H1 (cell line): ENCODE measurements at regions not wholly inside any gene's neighbourhood (a gene's known extent, or its start where the extent isn't known, plus 50 kb on each side); places are given as distances from the start of the nearest gene placed in this dataset.

Experiments used
- CTCF ChIA-PET: fragments of 300-600 bp; sonication (Branson Sonifier 250); formaldehyde crosslinking; loops from one replicate; lab custom pipeline; 2021; ENCODE audit not compliant: partially characterized antibody; lab: Charles Lee
- POLR2A ChIA-PET: fragments of 300-600 bp; sonication (Branson Sonifier 250); formaldehyde crosslinking; loops from one replicate; lab custom pipeline; 2021; ENCODE audit warnings: inconsistent platforms; ENCODE audit not compliant: partially characterized antibody; lab: Charles Lee
- DNase-seq, 2 experiments: peaks; one replicate each; pipeline versions ENCODE4 v3.0.0 to v3.0.0-alpha.2; 2010 to 2022; ENCODE audit warnings: low spot score in 2 of 2, low read depth in 1 of 2, mixed read lengths in 1 of 2
- FAIRE-seq: peaks from 2 replicates; lab custom pipeline; 2011; peaks lifted over from hg19 to GRCh38; lab: Jason Lieb, UNC
- H2AFZ ChIP-seq: 2 replicates; pipeline ENCODE4 v1.8.1; 2012; ENCODE audit warnings: low read length, inconsistent platforms
- H2AK5ac ChIP-seq: 2 replicates; pipeline ENCODE4 v1.6.1; 2013; ENCODE audit warnings: low read depth, low read length
- H2BK120ac ChIP-seq: replicated peaks from 2 replicates; pipeline ENCODE3; 2013; ENCODE audit warnings: low read depth, low read length, inconsistent platforms
- H2BK12ac ChIP-seq: 2 replicates; pipeline ENCODE4 v1.6.1; 2013; ENCODE audit warnings: low read depth, low read length
- H2BK15ac ChIP-seq: 2 replicates; pipeline ENCODE4 v1.6.1; 2013; ENCODE audit warnings: low read length
- H2BK20ac ChIP-seq: 2 replicates; pipeline ENCODE4 v1.6.1; 2013; ENCODE audit warnings: low read length
- H2BK5ac ChIP-seq: 2 replicates; pipeline ENCODE4 v1.6.1; 2013; ENCODE audit warnings: low read depth, low read length
- H3K14ac ChIP-seq: 2 replicates; pipeline ENCODE4 v1.6.1; 2013; ENCODE audit warnings: inconsistent platforms; ENCODE audit not compliant: insufficient read length
- H3K18ac ChIP-seq: 2 replicates; pipeline ENCODE4 v1.6.1; 2013; ENCODE audit warnings: low read length; ENCODE audit errors: extremely low read depth
- H3K23ac ChIP-seq: 2 replicates; pipeline ENCODE4 v1.6.1; 2013; ENCODE audit warnings: inconsistent platforms; ENCODE audit not compliant: insufficient read length
- H3K23me2 ChIP-seq: 2 replicates; pipeline ENCODE4 v1.6.1; 2013; ENCODE audit warnings: low read depth, low read length
- H3K27ac ChIP-seq: 2 replicates; pipeline ENCODE4 v1.6.1; 2011; ENCODE audit warnings: low read depth, low read length, inconsistent platforms
- H3K27me3 ChIP-seq, 4 experiments: replicated peaks in 1 of 4; 1 replicate in 1 of 4; 2 replicates in 3 of 4; pipeline versions ENCODE4 v1.6.1 to v1.8.1; 2011 to 2013; ENCODE audit warnings: low read length in 3 of 4, mild to moderate bottlenecking in 3 of 4, inconsistent platforms in 2 of 4, mixed read lengths in 2 of 4, moderate library complexity in 1 of 4; ENCODE audit not compliant: control insufficient read depth in 3 of 4, insufficient read depth in 3 of 4; ENCODE audit errors: extremely low read depth in 1 of 4
- H3K36me3 ChIP-seq, 4 experiments: 2 replicates each; pipeline versions ENCODE4 v1.6.1 to v1.8.1; 2011 to 2013; ENCODE audit warnings: mild to moderate bottlenecking in 4 of 4, low read length in 3 of 4, moderate library complexity in 2 of 4, control low read depth in 1 of 4, inconsistent platforms in 1 of 4; ENCODE audit not compliant: insufficient read depth in 4 of 4, control insufficient read depth in 2 of 4
- H3K4ac ChIP-seq: replicated peaks from 2 replicates; pipeline ENCODE3; 2013; ENCODE audit warnings: low read length, low read depth, mixed read lengths, inconsistent platforms; ENCODE audit not compliant: insufficient read length
- H3K4me1 ChIP-seq, 4 experiments: replicated peaks in 1 of 4; 1 replicate in 1 of 4; 2 replicates in 3 of 4; pipeline versions ENCODE4 v1.6.1 to v1.8.1; 2011 to 2013; ENCODE audit warnings: low read length in 3 of 4, inconsistent platforms in 2 of 4, mixed read lengths in 1 of 4; ENCODE audit not compliant: insufficient read depth in 4 of 4, control insufficient read depth in 3 of 4
- H3K4me2 ChIP-seq, 2 experiments: 2 replicates each; pipeline versions ENCODE4 v1.6.1 to v1.8.1; 2011 to 2013; ENCODE audit warnings: low read depth in 2 of 2, low read length in 2 of 2, control low read depth in 1 of 2, inconsistent platforms in 1 of 2, mild to moderate bottlenecking in 1 of 2; ENCODE audit not compliant: insufficient read depth in 1 of 2
- H3K4me3 ChIP-seq, 4 experiments: fragments of 200-600, 300-600 bp in 1 of 4; sonication (generic), shearing (Covaris generic), sonication (Bioruptor Twin) in 1 of 4; 2 replicates each; pipeline versions ENCODE4 v1.5.1 to v1.8.1; 2011 to 2016; ENCODE audit warnings: low read length in 4 of 4, low read depth in 3 of 4, control low read depth in 2 of 4, inconsistent platforms in 2 of 4, mild to moderate bottlenecking in 2 of 4, mixed read lengths in 1 of 4, moderate library complexity in 1 of 4; ENCODE audit not compliant: insufficient read depth in 2 of 4; ENCODE audit errors: extremely low read depth in 1 of 4
- H3K56ac ChIP-seq: replicated peaks from 2 replicates; pipeline ENCODE3; 2013; ENCODE audit warnings: low read depth, mild to moderate bottlenecking, mixed read lengths, low read length, inconsistent platforms; ENCODE audit not compliant: insufficient read length
- H3K79me1 ChIP-seq: 2 replicates; pipeline ENCODE4 v1.6.1; 2013; ENCODE audit warnings: low read depth, low read length, control low read depth
- H3K79me2 ChIP-seq, 2 experiments: 2 replicates each; pipeline versions ENCODE4 v1.6.1 to v1.8.1; 2012 to 2013; ENCODE audit warnings: low read length in 2 of 2, mild to moderate bottlenecking in 2 of 2, inconsistent platforms in 1 of 2; ENCODE audit not compliant: insufficient read depth in 2 of 2, control insufficient read depth in 1 of 2
- H3K9ac ChIP-seq, 4 experiments: replicated peaks in 1 of 4; 1 replicate in 1 of 4; 2 replicates in 3 of 4; pipeline versions ENCODE4 v1.6.1 to v1.8.1; 2011 to 2013; ENCODE audit warnings: low read depth in 3 of 4, low read length in 3 of 4, control low read depth in 2 of 4, mild to moderate bottlenecking in 2 of 4, moderate library complexity in 2 of 4, inconsistent platforms in 1 of 4; ENCODE audit errors: extremely low read depth in 1 of 4
- H3K9me3 ChIP-seq, 2 experiments: 2 replicates each; pipeline versions ENCODE4 v1.6.1 to v1.8.1; 2012 to 2013; ENCODE audit warnings: mild to moderate bottlenecking in 2 of 2, moderate library complexity in 2 of 2, control low read depth in 1 of 2, inconsistent platforms in 1 of 2, low read depth in 1 of 2, low read length in 1 of 2, mixed read lengths in 1 of 2; ENCODE audit not compliant: insufficient read depth in 2 of 2
- H4K20me1 ChIP-seq, 2 experiments: replicated peaks in 1 of 2; 2 replicates each; pipeline versions ENCODE3 to v1.8.1; 2011 to 2013; ENCODE audit warnings: inconsistent platforms in 2 of 2, low read length in 2 of 2, mild to moderate bottlenecking in 1 of 2; ENCODE audit not compliant: insufficient read depth in 2 of 2, control insufficient read depth in 1 of 2
- H4K5ac ChIP-seq: 2 replicates; pipeline ENCODE4 v1.6.1; 2013; ENCODE audit warnings: low read length, low read depth, mixed read lengths, inconsistent platforms; ENCODE audit not compliant: insufficient read length
- H4K8ac ChIP-seq: 2 replicates; pipeline ENCODE4 v1.8.0; 2013; ENCODE audit warnings: mild to moderate bottlenecking, moderate library complexity, low read length, inconsistent platforms; ENCODE audit not compliant: insufficient read depth; ENCODE audit errors: extremely low read depth
- H4K91ac ChIP-seq: replicated peaks from 2 replicates; pipeline ENCODE3; 2013; ENCODE audit warnings: low read length, mixed read lengths, inconsistent platforms; ENCODE audit not compliant: insufficient read length
- ASH2L ChIP-seq: fragments of 200-600, 300-600 bp; sonication (generic); IDR thresholded peaks from one replicate; pipeline ENCODE4 v1.7.1; 2017; ENCODE audit warnings: low read length
- KDM5A ChIP-seq: fragments of 200-600 bp; IDR thresholded peaks from 2 replicates; pipeline ENCODE4 v1.7.1; 2012; ENCODE audit warnings: mild to moderate bottlenecking, low read length, inconsistent platforms, mixed read lengths
- MAFK ChIP-seq: IDR thresholded peaks from 2 replicates; pipeline ENCODE4 v1.6.1; 2012; ENCODE audit warnings: low read depth, mild to moderate bottlenecking, improper control_type of control experiment, low read length
- SAP30 ChIP-seq: fragments of 300-600 bp; sonication (generic); IDR thresholded peaks from 2 replicates; pipeline ENCODE4 v1.7.1; 2012; ENCODE audit warnings: low read length, moderate library complexity, mild to moderate bottlenecking, inconsistent platforms; ENCODE audit not compliant: insufficient read depth, insufficient replicate concordance
- WGBS, 2 experiments: shearing (Covaris generic) in 1 of 2; methylation state at CpG; one replicate each; pipeline versions ENCODE4 v1.1.6 to v1.1.7; 2013 to 2015; ENCODE audit warnings: low lambda C conversion rate in 2 of 2, mixed read lengths in 2 of 2, inconsistent platforms in 1 of 2, low coverage in 1 of 2, missing lambda C conversion rate in 1 of 2; ENCODE audit not compliant: insufficient replicate concordance in 2 of 2, insufficient coverage in 1 of 2, insufficient read length in 1 of 2; ENCODE audit errors: extremely low coverage in 1 of 2, missing lambda C conversion rate in 1 of 2; 5-methylcytosine and 5-hydroxymethylcytosine counted together

DNA sequence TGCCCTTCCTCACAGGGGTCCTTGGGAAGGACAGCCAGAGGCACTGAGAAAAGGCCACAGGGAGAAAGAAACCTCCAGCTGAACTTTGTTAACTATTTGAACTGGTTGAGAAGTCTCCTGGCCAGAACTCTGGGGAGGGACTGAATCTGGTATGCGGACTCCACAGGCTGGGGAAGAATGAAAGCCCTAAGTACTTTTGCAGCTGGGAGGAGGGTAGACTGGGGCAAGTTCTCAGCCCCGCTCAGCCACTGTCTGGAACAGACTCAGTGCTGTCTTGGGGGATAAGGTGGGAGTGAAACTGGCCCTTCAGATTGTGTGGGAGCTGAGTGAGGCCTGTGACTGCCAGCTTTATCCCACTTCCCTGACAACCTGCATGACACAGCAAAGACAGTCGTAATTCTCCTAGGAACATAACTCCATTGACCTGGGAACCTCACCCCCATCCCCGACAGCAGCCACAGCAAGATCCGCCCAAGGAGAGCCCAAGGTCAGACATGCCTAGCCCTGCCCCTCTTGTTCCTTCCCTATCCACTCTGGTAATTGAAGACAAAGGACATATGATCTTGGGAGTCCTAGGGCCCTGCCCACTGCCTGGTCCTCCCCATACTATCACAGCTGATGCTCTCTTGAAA is 475.1 kb upstream of the CNTN5 start:
- Histone ChIP-seq H3K18ac (no peak overlapping the region), H4K5ac (no peak overlapping the region), H4K8ac (no peak overlapping the region), H3K27me3 (no peaks in the 10 kb centered on the region), H2BK20ac (no peak overlapping the region), H2BK5ac (no peak overlapping the region), H3K4me3 (no peak overlapping the region), H3K4ac (no peak overlapping the region), H3K4me2 (no peak overlapping the region), H4K91ac (no peak overlapping the region), H3K23me2 (no peaks in the 10 kb centered on the region), H2AK5ac (no peak overlapping the region), H3K14ac (no peak overlapping the region), H3K79me1 (no peaks in the 10 kb centered on the region), H4K20me1 (no peaks in the 10 kb centered on the region), H2BK15ac (no peak overlapping the region), H3K27ac (no peak overlapping the region), H3K4me1 (no peaks in the 10 kb centered on the region), H2BK12ac (no peak overlapping the region), H2AFZ (peak overlapping the region; percentile 81), H3K56ac (no peak overlapping the region), H3K9me3 (no peaks in the 10 kb centered on the region), H2BK120ac (no peak overlapping the region), H3K23ac (no peak overlapping the region), H3K36me3 (no peaks in the 10 kb centered on the region), H3K79me2 (no peaks in the 10 kb centered on the region), H3K9ac (no peak overlapping the region)
- no peak for TF ChIP-seq ASH2L
- TF ChIP-seq MAFK = no peak
- no peak for TF ChIP-seq SAP30
- TF ChIP-seq KDM5A = no peak
- ChIA-PET POLR2A (no interaction called here), CTCF (no interaction called here)
- DNase-seq = no peak
- FAIRE-seq = no peak
- WGBS, 2 experiments = 99% methylated on average over 5 of the region's 5 CpGs; no CpG with 5 or more reads in 1 of the 2 experiments
